OCI-LY7 (cell line): ENCODE measurements at regions not wholly inside any gene's neighbourhood (a gene's known extent, or its start where the extent isn't known, plus 50 kb on each side); places are given as distances from the start of the nearest gene placed in this dataset.

Experiments used
- CTCF ChIP-seq: fragments of 200-600 bp; sonication (generic); conservative IDR thresholded peaks from 2 replicates; pipeline ENCODE4 v1.5.1; 2014; ENCODE audit warnings: mild to moderate bottlenecking, antibody characterized with exemption, low read length, moderate library complexity, mixed read lengths
- EZH2phosphoT487 ChIP-seq: fragments of 200-600 bp; sonication (generic); IDR thresholded peaks from 2 replicates; pipeline ENCODE4 v1.6.1; 2018; ENCODE audit warnings: low read depth, borderline replicate concordance, mild to moderate bottlenecking, mixed run types, antibody characterized with exemption, low read length, moderate library complexity, mixed read lengths

- TF ChIP-seq CTCF: no peak
- no peak for TF ChIP-seq EZH2phosphoT487
These were observed 516.6 kb upstream of the POM121L12 start for GRCh38 chr7:52518869-52519268.
